Stimulated activated CD8-positive, alpha-beta memory T cell treated with anti-CD3 and anti-CD28 coated beads, Interleukin-15, amount 100 ng/mL, for 48 hours (primary cell): ENCODE measurements at regions not wholly inside any gene's neighbourhood (a gene's known extent, or its start where the extent isn't known, plus 50 kb on each side); places are given as distances from the start of the nearest gene placed in this dataset.
"Not testable (repeated sequence)": the region's sequence is repeated elsewhere in the genome, so short reads cannot be mapped to it uniquely, and the experiment has no call there.

Experiments used
- DNase-seq, 2 donors: peaks; one replicate each; pipeline ENCODE4 v3.0.0-alpha.2; 2020; ENCODE audit warnings: low read depth in 2 of 2

- no peak for DNase-seq
Observed at GRCh38 chr2:16971722-16972234, 306.1 kb upstream of the CYRIA start.

DNA sequence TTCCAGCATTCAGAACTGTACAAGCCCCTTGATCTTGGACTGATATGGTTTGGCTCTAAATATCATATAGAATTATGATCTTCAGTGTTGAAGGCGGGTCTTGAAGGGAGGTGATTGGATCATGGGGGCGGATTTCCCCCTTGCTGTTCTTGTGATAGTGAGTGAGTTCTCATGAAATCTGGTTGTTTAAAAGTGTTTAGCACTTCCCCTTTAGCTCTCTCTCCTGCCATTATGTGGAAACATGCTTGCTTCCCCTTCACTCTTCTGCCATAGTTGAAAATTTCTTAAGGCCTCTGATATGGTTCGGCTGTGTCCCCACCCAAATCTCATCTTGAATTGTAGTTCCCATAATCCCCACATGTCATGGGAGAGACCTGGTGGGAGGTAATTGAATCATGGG is 305.3 kb upstream of the CYRIA start:
- not testable (repeated sequence) for DNase-seq

DNA sequence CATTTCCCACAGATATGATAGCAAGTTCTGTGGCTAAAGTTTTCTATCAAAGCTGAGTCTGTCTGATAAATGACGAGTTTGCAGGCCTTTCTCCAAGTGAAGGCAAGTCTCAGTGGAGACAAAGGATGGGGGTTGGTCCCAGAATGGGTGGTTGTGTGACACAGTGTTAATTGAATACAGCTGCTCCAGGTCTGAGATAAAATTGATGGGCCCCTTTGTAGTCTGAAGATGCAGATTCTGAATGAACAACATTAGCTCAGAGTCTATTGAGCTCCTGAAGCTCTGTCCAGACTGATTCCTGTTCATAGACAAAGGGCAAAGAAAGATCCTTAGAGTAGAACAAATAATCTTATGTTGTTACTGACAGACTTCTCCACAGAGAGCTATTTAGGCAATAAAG is 296.9 kb upstream of the CYRIA start:
- no peak for DNase-seq

DNA sequence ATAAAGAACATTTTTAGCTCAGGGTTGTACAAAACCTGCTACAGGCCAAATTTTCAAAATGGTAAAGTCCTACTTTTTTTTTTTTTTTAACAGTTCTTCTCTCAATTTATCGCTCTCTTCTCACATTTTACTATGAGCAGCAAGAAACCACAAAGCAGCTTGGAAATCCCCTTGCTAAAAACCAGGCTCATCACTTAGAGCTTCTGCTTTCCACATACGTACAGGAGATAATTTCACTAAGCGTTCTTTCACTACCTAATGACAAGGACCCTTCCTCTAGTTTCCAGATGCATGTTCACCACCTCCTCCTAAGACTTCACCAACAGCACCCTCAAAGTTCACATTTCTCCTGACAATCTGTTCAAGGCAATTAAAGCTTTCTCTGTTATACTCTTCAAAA is 294.9 kb upstream of the CYRIA start:
- no peak for DNase-seq

GRCh38 chr2:16958266-16958665 is 292.6 kb upstream of the CYRIA start:
- no peak for DNase-seq

GRCh38 chr2:16952805-16953204 is 287.2 kb upstream of the CYRIA start:
- DNase-seq: no peak

DNA sequence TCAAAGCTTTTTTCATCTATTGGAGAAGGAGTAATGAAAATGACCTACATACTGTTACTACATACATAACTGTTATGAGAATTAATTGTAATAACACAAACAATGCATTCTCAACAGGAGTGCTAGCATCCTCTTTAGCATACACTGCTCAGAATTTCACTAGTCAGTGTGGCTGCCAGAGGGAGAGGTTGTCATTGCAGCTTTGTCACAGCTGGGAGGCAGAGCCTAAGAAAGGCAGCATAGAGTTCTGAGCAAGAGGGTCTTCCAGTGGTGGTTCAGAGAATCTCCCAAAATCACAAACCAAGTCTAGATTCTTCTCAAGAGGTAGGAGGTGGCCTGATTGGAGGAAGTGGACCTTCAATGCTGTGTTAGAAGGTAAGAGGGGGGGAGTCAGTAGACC is 286.7 kb upstream of the CYRIA start:
- no peak for DNase-seq

DNA sequence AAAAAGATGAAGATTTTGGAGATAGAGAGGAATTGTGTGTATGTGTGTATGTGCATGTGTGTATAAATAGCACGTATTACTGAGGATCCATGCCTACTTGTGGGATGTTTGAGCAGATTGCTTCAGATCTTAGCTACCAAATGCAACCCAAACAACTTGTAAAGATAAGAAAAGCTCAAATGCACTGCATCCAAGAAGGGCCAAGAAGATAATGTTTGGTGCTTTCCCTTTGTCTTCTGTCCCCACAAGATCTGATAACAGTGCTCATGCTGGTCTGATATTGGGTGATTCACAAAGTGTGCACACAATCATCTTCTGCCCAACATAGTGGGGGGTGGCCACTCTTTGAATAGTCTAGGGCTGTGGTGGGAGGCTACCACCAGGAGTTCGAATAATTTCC is 284.8 kb upstream of the CYRIA start:
- DNase-seq: no peak

- DNase-seq: no peak
Observed at GRCh38 chr2:16948710-16949109, 283.1 kb upstream of the CYRIA start.

DNA sequence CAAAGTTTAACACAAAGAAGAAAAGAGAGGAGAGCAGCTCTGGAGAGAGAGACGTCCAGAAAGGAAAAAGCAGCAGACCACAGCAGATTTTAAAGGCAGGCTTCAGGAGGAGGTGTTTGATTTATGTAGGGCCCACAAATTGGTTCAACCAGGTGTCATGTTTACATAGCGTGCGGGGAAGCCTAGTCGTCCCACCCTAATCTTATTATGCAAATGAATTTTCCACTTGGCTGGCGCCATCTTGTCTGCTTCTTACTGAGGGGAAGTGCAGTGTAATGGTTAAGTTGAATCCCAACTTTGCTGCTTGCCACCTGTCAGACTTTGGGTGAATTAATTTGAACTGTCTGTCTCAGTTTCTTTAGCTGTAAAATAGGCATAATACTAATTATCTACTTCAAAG is 282.4 kb upstream of the CYRIA start:
- DNase-seq: no peak

DNA sequence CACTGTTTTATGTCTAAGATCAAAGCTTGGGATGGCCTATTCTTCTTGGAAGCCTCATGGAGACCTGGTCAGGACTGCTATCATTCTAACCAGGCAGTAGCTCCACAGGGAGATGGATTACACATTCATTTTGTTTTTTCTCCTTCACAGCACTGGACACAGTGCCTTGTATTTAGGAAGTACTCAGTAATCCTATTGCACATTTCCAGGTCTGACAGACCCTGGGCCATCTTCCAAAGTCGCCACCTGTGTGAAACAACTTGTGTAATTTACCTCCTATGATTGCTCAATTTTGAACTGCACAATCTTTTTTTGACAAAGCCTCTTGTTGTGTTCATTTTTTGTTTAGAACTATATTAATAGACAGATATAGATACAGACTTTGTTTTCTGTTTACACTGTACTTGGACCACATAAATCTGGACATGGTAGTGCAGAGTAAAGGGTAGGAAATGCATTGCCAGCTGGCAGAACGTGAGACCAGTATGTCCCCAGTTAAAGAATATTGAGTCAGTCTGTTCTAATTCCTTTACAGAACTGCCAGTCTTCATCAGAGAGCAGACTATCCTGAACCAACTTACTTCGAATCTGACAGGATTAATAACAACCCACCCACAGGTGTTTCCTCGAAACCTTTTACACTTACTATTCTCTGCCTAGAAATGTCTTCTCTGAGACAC is 277.8 kb upstream of the CYRIA start:
- DNase-seq: no peak

- DNase-seq: no peak
Observed at GRCh38 chr2:16940214-16940613, 274.6 kb upstream of the CYRIA start.

DNA sequence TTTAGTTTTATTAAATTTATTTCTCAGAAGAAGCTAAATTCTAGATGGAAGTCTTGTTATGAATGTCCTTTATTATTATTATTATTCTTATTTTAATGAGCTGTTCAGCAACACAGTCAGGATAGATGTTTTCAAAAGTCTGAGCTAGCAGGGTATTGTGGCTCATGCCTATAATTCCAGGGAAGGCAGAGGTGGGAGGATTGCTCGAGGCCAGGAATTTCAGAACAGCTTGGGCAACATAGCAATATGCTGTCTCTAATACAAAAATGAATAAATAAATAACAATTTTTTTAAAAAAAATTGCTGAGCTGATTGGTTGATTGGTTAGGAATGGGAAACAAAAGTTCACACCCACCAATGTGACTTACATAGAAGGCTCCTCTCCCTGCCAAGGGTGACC is 274.1 kb upstream of the CYRIA start:
- no peak for DNase-seq

DNA sequence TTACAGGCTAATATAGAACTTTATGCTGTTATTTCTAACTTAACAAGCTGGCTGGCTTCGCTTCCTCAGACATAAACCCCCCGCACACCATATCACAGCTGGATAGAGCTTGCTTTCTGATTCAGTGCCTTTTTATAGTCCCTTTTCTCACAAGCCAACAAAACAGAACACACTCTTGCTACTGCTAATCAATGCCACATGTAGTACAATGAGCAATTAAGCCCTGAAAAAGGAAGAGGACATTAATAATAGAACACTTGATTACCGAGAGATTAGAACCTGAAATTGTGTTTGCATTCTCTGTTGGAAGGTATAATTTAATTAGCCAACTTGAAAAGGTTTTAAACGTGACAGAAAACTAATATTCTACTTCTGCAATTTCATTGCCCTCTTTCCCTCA is 267.7 kb upstream of the CYRIA start:
- no peak for DNase-seq

GRCh38 chr2:16932826-16933225 is 267.2 kb upstream of the CYRIA start:
- DNase-seq: no peak

- no peak for DNase-seq
Observed at GRCh38 chr2:16931441-16931840, 265.8 kb upstream of the CYRIA start.

DNA sequence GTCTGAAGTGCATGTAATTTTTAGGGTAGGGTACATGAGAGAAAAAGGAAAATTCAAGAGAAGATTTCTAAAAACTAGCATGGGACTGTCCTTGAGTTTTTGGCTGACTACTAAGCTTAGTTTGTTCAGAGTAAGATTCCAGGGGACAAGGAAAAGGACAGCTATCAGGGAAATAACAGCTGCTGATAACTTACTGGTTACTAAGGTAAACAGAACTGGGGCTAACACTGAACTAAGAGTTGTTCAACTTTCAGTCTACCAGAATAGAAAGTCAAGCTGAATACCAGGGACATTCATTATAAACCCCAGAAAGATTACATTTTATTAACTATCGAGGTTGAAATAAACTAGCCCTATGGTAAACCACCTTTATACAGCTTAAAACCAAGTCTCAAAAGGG is 261.8 kb upstream of the CYRIA start:
- no peak for DNase-seq

GRCh38 chr2:16925145-16925544 is 259.5 kb upstream of the CYRIA start:
- DNase-seq: no peak

- DNase-seq: not testable (repeated sequence)
Observed at GRCh38 chr2:16915341-16915755, 249.7 kb upstream of the CYRIA start.

GRCh38 chr2:16911746-16912145 is 246.1 kb upstream of the CYRIA start:
- DNase-seq: no peak

- no peak for DNase-seq
Observed at GRCh38 chr2:16908656-16909055, 243.0 kb upstream of the CYRIA start.

DNA sequence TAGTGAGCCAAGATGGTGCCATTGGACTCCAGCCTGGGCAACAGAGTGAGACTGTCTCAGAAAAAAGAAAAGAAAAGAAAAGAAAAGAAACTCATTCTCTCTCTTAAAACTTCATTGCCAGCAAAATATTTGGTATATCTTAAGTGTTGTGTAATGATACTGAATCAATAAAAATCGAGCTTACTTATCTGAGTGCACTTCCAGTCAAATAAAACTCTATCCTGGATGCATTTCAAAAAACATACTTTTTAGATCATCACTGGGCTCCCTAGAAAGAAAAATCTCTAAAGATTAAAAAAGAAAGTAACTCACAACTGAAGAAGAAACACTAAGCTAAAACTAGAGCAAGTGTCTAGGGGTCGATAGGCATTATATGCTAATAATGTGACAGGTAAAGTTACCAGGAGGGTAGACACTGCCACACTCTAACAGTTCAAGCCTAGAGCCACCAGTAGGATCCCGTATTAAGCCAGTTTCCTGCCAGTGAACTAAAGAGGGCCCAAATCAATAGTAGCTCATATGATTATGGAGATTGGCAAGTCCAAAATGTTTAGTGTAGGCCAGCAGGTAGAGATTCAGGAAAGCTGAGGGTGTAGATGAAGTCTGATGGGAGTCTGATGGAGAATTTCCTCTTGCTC is 242.1 kb upstream of the CYRIA start:
- no peak for DNase-seq

GRCh38 chr2:16905325-16905724 is 239.7 kb upstream of the CYRIA start:
- DNase-seq: not testable (repeated sequence)
